GM23338 (cell line): ENCODE measurements at regions not wholly inside any gene's neighbourhood (a gene's known extent, or its start where the extent isn't known, plus 50 kb on each side); places are given as distances from the start of the nearest gene placed in this dataset.

Source experiments
- ATAC-seq: fragments of 200-7000 bp; cut with Tn5 transposase; 3 replicates; pipeline ENCODE4 v1.9.1; 2020
- DNase-seq: peaks from one replicate; pipeline ENCODE4 v3.0.0-alpha.2; 2015; ENCODE audit warnings: low spot score
- H2AFZ ChIP-seq: fragments of 200-600 bp; sonication (generic); 2 replicates; pipeline ENCODE4 v1.8.0; 2016; ENCODE audit warnings: antibody characterized with exemption, mild to moderate bottlenecking, moderate library complexity
- H3F3A ChIP-seq: fragments of 200-600 bp; sonication (generic); replicated peaks from 2 replicates; pipeline ENCODE4 v1.8.0; 2017; ENCODE audit warnings: antibody characterized with exemption, mixed run types, low read depth
- H3K27ac ChIP-seq: fragments of 200-600 bp; sonication (generic); 2 replicates; pipeline ENCODE4 v1.6.1; 2016; ENCODE audit warnings: low read depth
- H3K27me3 ChIP-seq: fragments of 200-600 bp; sonication (generic); 2 replicates; pipeline ENCODE4 v1.8.0; 2016; ENCODE audit warnings: mild to moderate bottlenecking, mixed run types, moderate library complexity; ENCODE audit not compliant: insufficient read depth
- H3K36me3 ChIP-seq: fragments of 200-600 bp; sonication (generic); 2 replicates; pipeline ENCODE4 v1.8.0; 2016; ENCODE audit warnings: mild to moderate bottlenecking; ENCODE audit not compliant: insufficient read depth
- H3K4me1 ChIP-seq: fragments of 200-600 bp; sonication (generic); 2 replicates; pipeline ENCODE4 v1.8.0; 2016; ENCODE audit warnings: mild to moderate bottlenecking, moderate library complexity; ENCODE audit not compliant: insufficient read depth
- H3K4me2 ChIP-seq: fragments of 200-600 bp; sonication (generic); 2 replicates; pipeline ENCODE4 v1.7.1; 2017; ENCODE audit warnings: mixed run types
- H3K4me3 ChIP-seq: fragments of 200-600 bp; sonication (generic); 2 replicates; pipeline ENCODE4 v1.6.1; 2016; ENCODE audit warnings: mixed run types
- H3K79me2 ChIP-seq: fragments of 200-600 bp; sonication (generic); replicated peaks from 2 replicates; pipeline ENCODE4 v1.8.0; 2017; ENCODE audit warnings: mild to moderate bottlenecking; ENCODE audit not compliant: insufficient read depth
- H3K9me2 ChIP-seq: fragments of 200-600 bp; sonication (generic); 2 replicates; pipeline ENCODE4 v1.8.0; 2017; ENCODE audit not compliant: insufficient read depth
- H4K20me1 ChIP-seq: fragments of 200-600 bp; sonication (generic); replicated peaks from 2 replicates; pipeline ENCODE4 v1.8.0; 2017; ENCODE audit warnings: mild to moderate bottlenecking; ENCODE audit not compliant: insufficient read depth
- H3K27ac Mint-ChIP-seq: 2 replicates; pipeline ENCODE4 v1.8.0; 2020; ENCODE audit warnings: inconsistent platforms, mild to moderate bottlenecking, moderate library complexity, mixed read lengths
- H3K27me3 Mint-ChIP-seq: 3 replicates; pipeline ENCODE4 v1.8.0; 2022; ENCODE audit warnings: low read depth, mild to moderate bottlenecking, moderate library complexity, mixed read lengths, inconsistent platforms; ENCODE audit not compliant: insufficient read depth, poor library complexity
- H3K36me3 Mint-ChIP-seq: 3 replicates; pipeline ENCODE4 v1.8.0; 2021; ENCODE audit warnings: low read depth, mild to moderate bottlenecking, inconsistent platforms, moderate library complexity, mixed read lengths
- H3K4me1 Mint-ChIP-seq: 3 replicates; pipeline ENCODE4 v1.8.0; 2020; ENCODE audit warnings: mild to moderate bottlenecking, inconsistent platforms, mixed read lengths
- H3K4me3 Mint-ChIP-seq: 3 replicates; pipeline ENCODE4 v1.8.0; 2021; ENCODE audit warnings: moderate library complexity, mild to moderate bottlenecking, inconsistent platforms, mixed read lengths
- H3K9me3 Mint-ChIP-seq: 3 replicates; pipeline ENCODE4 v1.8.0; 2020; ENCODE audit warnings: moderate library complexity, mild to moderate bottlenecking, inconsistent platforms, mixed read lengths
- CREB1 ChIP-seq: fragments of 250-450 bp; sonication (Bioruptor Pico); IDR thresholded peaks from 2 replicates; pipeline ENCODE4 v1.5.0; 2020; ENCODE audit warnings: low read depth, mild to moderate bottlenecking, moderate library complexity
- CTCF ChIP-seq, 2 experiments: fragments of 200-600 bp in 1 of 2; sonication (generic) in 1 of 2; conservative IDR thresholded peaks; 2 replicates each; pipeline versions ENCODE4 v1.5.1 to v1.6.1; 2016 to 2017; ENCODE audit warnings: antibody characterized with exemption in 2 of 2, low read depth in 2 of 2, mild to moderate bottlenecking in 2 of 2, moderate library complexity in 1 of 2
- EZH2 ChIP-seq: fragments of 200-600 bp; sonication (generic); IDR thresholded peaks from one replicate; pipeline ENCODE4 v1.8.0; 2017; ENCODE audit warnings: antibody characterized with exemption, mild to moderate bottlenecking, low read depth; ENCODE audit not compliant: unreplicated experiment
- EZH2phosphoT487 ChIP-seq: fragments of 200-600 bp; sonication (generic); IDR thresholded peaks from one replicate; pipeline ENCODE4 v1.8.1; 2018; ENCODE audit warnings: antibody characterized with exemption; ENCODE audit not compliant: unreplicated experiment
- POLR2AphosphoS5 ChIP-seq: IDR thresholded peaks from 2 replicates; pipeline ENCODE4 v1.6.1; 2016; ENCODE audit warnings: antibody characterized with exemption, low read depth
- REST ChIP-seq: IDR thresholded peaks from one replicate; pipeline ENCODE4 v1.6.1; 2018; ENCODE audit warnings: antibody characterized with exemption; ENCODE audit not compliant: unreplicated experiment
- ZNF114 ChIP-seq: fragments of 250-450 bp; sonication (Bioruptor Pico); IDR thresholded peaks from 2 replicates; pipeline ENCODE4 v1.5.0; 2020; ENCODE audit warnings: mild to moderate bottlenecking, moderate library complexity
- ZNF331 ChIP-seq: fragments of 250-450 bp; sonication (Bioruptor Pico); IDR thresholded peaks from 2 replicates; pipeline ENCODE4 v1.5.0; 2020; ENCODE audit warnings: low read depth, mild to moderate bottlenecking, moderate library complexity
- TF ChIP-seq, protein P1 (sequence below): fragments of 250-450 bp; sonication (Bioruptor Pico); IDR thresholded peaks from 2 replicates; pipeline ENCODE4 v1.5.0; 2020; ENCODE audit warnings: mild to moderate bottlenecking, moderate library complexity
- TF ChIP-seq, protein P2 (sequence below): IDR thresholded peaks from 2 replicates; pipeline ENCODE4 v1.6.1; 2016; ENCODE audit warnings: antibody characterized with exemption

GRCh38 chr10:9069136-9069535 lies 1014.6 kb downstream of the GATA3 start:
- H3K4me3 Mint-ChIP-seq, result no peak overlapping the region

GRCh38 chr10:9075420-9075819 lies 1020.9 kb downstream of the GATA3 start:
- Mint-ChIP-seq H3K4me1 (no peaks in the 10 kb centered on the region), H3K4me3 (no peak overlapping the region), H3K36me3 (no peaks in the 10 kb centered on the region), H3K9me3 (no peaks in the 10 kb centered on the region), H3K27me3 (no peaks in the 10 kb centered on the region), H3K27ac (no peak overlapping the region)
- H3K79me2 ChIP-seq, result no peaks in the 10 kb centered on the region
- no peaks in the 10 kb centered on the region for H3K4me1 ChIP-seq
- no peaks in the 10 kb centered on the region for H3K9me2 ChIP-seq
- no peak overlapping the region for H3K4me2 ChIP-seq
- DNase-seq (no peak), ATAC-seq (no peak)
- H3K27me3 ChIP-seq, result no peaks in the 10 kb centered on the region
- H3K27ac ChIP-seq, result no peak overlapping the region
- no peak overlapping the region for H3K4me3 ChIP-seq
- no peak overlapping the region for H2AFZ ChIP-seq
- no peaks in the 10 kb centered on the region for H4K20me1 ChIP-seq
- H3K36me3 ChIP-seq, result no peaks in the 10 kb centered on the region
- H3F3A ChIP-seq, result no peaks in the 10 kb centered on the region
- TF ChIP-seq, protein P1, sequence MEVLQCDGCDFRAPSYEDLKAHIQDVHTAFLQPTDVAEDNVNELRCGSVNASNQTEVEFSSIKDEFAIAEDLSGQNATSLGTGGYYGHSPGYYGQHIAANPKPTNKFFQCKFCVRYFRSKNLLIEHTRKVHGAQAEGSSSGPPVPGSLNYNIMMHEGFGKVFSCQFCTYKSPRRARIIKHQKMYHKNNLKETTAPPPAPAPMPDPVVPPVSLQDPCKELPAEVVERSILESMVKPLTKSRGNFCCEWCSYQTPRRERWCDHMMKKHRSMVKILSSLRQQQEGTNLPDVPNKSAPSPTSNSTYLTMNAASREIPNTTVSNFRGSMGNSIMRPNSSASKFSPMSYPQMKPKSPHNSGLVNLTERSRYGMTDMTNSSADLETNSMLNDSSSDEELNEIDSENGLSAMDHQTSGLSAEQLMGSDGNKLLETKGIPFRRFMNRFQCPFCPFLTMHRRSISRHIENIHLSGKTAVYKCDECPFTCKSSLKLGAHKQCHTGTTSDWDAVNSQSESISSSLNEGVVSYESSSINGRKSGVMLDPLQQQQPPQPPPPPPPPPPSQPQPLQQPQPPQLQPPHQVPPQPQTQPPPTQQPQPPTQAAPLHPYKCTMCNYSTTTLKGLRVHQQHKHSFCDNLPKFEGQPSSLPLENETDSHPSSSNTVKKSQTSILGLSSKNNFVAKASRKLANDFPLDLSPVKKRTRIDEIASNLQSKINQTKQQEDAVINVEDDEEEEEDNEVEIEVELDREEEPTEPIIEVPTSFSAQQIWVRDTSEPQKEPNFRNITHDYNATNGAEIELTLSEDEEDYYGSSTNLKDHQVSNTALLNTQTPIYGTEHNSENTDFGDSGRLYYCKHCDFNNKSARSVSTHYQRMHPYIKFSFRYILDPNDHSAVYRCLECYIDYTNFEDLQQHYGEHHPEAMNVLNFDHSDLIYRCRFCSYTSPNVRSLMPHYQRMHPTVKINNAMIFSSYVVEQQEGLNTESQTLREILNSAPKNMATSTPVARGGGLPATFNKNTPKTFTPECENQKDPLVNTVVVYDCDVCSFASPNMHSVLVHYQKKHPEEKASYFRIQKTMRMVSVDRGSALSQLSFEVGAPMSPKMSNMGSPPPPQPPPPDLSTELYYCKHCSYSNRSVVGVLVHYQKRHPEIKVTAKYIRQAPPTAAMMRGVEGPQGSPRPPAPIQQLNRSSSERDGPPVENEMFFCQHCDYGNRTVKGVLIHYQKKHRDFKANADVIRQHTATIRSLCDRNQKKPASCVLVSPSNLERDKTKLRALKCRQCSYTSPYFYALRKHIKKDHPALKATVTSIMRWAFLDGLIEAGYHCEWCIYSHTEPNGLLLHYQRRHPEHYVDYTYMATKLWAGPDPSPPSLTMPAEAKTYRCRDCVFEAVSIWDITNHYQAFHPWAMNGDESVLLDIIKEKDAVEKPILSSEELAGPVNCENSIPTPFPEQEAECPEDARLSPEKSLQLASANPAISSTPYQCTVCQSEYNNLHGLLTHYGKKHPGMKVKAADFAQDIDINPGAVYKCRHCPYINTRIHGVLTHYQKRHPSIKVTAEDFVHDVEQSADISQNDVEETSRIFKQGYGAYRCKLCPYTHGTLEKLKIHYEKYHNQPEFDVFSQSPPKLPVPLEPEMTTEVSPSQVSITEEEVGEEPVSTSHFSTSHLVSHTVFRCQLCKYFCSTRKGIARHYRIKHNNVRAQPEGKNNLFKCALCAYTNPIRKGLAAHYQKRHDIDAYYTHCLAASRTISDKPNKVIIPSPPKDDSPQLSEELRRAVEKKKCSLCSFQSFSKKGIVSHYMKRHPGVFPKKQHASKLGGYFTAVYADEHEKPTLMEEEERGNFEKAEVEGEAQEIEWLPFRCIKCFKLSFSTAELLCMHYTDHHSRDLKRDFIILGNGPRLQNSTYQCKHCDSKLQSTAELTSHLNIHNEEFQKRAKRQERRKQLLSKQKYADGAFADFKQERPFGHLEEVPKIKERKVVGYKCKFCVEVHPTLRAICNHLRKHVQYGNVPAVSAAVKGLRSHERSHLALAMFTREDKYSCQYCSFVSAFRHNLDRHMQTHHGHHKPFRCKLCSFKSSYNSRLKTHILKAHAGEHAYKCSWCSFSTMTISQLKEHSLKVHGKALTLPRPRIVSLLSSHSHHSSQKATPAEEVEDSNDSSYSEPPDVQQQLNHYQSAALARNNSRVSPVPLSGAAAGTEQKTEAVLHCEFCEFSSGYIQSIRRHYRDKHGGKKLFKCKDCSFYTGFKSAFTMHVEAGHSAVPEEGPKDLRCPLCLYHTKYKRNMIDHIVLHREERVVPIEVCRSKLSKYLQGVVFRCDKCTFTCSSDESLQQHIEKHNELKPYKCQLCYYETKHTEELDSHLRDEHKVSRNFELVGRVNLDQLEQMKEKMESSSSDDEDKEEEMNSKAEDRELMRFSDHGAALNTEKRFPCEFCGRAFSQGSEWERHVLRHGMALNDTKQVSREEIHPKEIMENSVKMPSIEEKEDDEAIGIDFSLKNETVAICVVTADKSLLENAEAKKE (CRISPR knock-in tag), result no peak
- TF ChIP-seq CREB1 (CRISPR knock-in tag) (no peak), REST (no peak), ZNF331 (CRISPR knock-in tag) (no peak), CTCF (conservative IDR thresholded peaks at IDR 0.05; ENCODE audit: low read depth in 2 of 2) (no peak), POLR2AphosphoS5 (no peak), ZNF114 (no peak), EZH2 (no peak)
- TF ChIP-seq, protein P2, sequence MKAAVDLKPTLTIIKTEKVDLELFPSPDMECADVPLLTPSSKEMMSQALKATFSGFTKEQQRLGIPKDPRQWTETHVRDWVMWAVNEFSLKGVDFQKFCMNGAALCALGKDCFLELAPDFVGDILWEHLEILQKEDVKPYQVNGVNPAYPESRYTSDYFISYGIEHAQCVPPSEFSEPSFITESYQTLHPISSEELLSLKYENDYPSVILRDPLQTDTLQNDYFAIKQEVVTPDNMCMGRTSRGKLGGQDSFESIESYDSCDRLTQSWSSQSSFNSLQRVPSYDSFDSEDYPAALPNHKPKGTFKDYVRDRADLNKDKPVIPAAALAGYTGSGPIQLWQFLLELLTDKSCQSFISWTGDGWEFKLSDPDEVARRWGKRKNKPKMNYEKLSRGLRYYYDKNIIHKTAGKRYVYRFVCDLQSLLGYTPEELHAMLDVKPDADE, result no peak

More at GRCh38 chr10:9069136-9069535, 1014.6 kb downstream of the GATA3 start:
- H3K36me3 ChIP-seq, result no peaks in the 10 kb centered on the region
- Mint-ChIP-seq H3K9me3 (no peaks in the 10 kb centered on the region; the same call in 2 of the 3 replicates), H3K36me3 (no peaks in the 10 kb centered on the region), H3K27me3 (no peaks in the 10 kb centered on the region), H3K4me1 (no peaks in the 10 kb centered on the region), H3K27ac (no peak overlapping the region)
- no peaks in the 10 kb centered on the region for H3K9me2 ChIP-seq
- ATAC-seq (no peak), DNase-seq (no peak)
- no peaks in the 10 kb centered on the region for H4K20me1 ChIP-seq
- TF ChIP-seq ZNF331 (CRISPR knock-in tag), result no peak
- TF ChIP-seq POLR2AphosphoS5, result no peak
- no peak for TF ChIP-seq EZH2phosphoT487
- H3K4me2 ChIP-seq, result no peak overlapping the region
- H3K79me2 ChIP-seq, result no peaks in the 10 kb centered on the region
- H3K27ac ChIP-seq, result no peak overlapping the region
- no peaks in the 10 kb centered on the region for H3K27me3 ChIP-seq
- no peaks in the 10 kb centered on the region for H3F3A ChIP-seq
- no peaks in the 10 kb centered on the region for H3K4me1 ChIP-seq
- H2AFZ ChIP-seq, result no peak overlapping the region
- no peak overlapping the region for H3K4me3 ChIP-seq
